ENCODE measurements at regions not wholly inside any gene's neighbourhood (a gene's known extent, or its start where the extent isn't known, plus 50 kb on each side); places are given as distances from the start of the nearest gene placed in this dataset.

DNA sequence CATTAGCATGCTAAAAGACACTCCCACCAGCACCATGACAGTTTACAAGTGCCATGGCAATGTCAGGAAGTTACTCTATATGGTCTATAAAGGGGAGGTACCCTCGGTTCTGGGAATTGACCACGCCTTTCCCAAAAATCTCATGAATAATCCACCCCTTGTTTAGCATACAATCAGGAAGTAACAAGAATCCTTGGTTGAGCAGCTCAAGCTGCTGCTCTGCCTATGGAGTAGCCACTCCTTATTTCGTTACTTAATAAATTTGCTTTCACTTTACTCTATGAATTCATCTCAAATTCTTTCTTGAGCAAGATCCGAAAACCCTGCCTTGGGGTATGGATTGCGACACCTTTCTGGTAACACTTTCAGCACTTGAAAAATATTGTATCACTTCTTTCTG, 243.0 kb downstream of the BMP2 start:
- Mint-ChIP-seq H3K27me3 (no peaks in the 10 kb centered on the region), H3K4me3 (no peak overlapping the region), H3K4me1 (no peaks in the 10 kb centered on the region), H3K36me3 (no peaks in the 10 kb centered on the region), H3K9me3 (peaks cover 4 to 33% (median 23%) of the 10 kb centered on the region in 3 donors), H3K27ac (no peak overlapping the region)
- POLR2A ChIA-PET: no interaction called here
- H3K36me3 ChIP-seq (ENCODE audit: control insufficient read depth in 2 of 2, extremely low read depth in 1 of 2, insufficient read depth in 1 of 2, low read length in 1 of 2): no peaks in the 10 kb centered on the region
- DNase-seq: no peak
- no peaks in the 10 kb centered on the region for H3K27me3 ChIP-seq (replicated peaks in 1 of 2; ENCODE audit: control insufficient read depth in 2 of 2, extremely low read depth in 1 of 2, insufficient read depth in 2 of 2, low read length in 1 of 2)
- WGBS (ENCODE audit: insufficient coverage): no CpG with 5 or more reads among the region's 5 CpGs
- no peaks in the 10 kb centered on the region for H3K4me1 ChIP-seq (ENCODE audit: control insufficient read depth in 1 of 2, extremely low read depth in 1 of 2, insufficient read depth in 2 of 2, low read length in 2 of 2)
- peaks cover 2% of the 10 kb centered on the region for H3K9me3 ChIP-seq
- CTCF ChIA-PET: no interaction called here
- H3K27ac ChIP-seq (ENCODE audit: low read length): no peak overlapping the region
- ATAC-seq (replicated peaks in 1 of 4): no peak
- no peak overlapping the region for H3K4me3 ChIP-seq (ENCODE audit: control insufficient read depth in 1 of 2, extremely low read depth in 1 of 2, low read length in 1 of 2)

DNA sequence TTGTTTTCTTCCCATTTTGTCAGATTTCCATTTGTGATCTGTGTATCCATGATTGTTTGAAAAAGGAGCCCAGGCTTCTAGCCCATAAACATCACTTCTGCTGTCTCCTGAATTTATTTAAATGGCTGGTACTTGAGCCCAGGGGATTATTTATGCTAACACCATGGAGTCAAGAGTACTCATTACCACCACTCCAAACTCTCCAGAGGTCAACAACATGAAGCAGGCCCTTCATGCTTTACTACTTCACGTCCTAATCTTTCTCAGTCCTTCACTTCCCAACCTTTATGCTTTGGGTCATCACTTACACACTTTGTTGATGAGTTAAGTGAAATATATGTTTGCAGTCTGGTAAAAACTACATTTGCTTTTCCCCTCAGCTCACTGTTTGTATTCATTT, 247.8 kb downstream of the BMP2 start:
- Mint-ChIP-seq H3K4me3 (no peak overlapping the region), H3K9me3 (peaks cover 0 to 8% (median 7%) of the 10 kb centered on the region in 3 donors), H3K27ac (no peak overlapping the region), H3K4me1 (no peaks in the 10 kb centered on the region), H3K27me3 (no peaks in the 10 kb centered on the region), H3K36me3 (no peaks in the 10 kb centered on the region)
- WGBS (ENCODE audit: insufficient coverage): no CpG with 5 or more reads among the region's 1 CpG
- no peaks in the 10 kb centered on the region for H3K27me3 ChIP-seq (replicated peaks in 1 of 2; ENCODE audit: control insufficient read depth in 2 of 2, extremely low read depth in 1 of 2, insufficient read depth in 2 of 2, low read length in 1 of 2)
- no peak for ATAC-seq (replicated peaks in 1 of 4)
- no peaks in the 10 kb centered on the region for H3K36me3 ChIP-seq (ENCODE audit: control insufficient read depth in 2 of 2, extremely low read depth in 1 of 2, insufficient read depth in 1 of 2, low read length in 1 of 2)
- no peak overlapping the region for H3K4me3 ChIP-seq (ENCODE audit: control insufficient read depth in 1 of 2, extremely low read depth in 1 of 2, low read length in 1 of 2)
- DNase-seq: no peak
- POLR2A ChIA-PET: no interaction called here
- no peaks in the 10 kb centered on the region for H3K4me1 ChIP-seq (ENCODE audit: control insufficient read depth in 1 of 2, extremely low read depth in 1 of 2, insufficient read depth in 2 of 2, low read length in 2 of 2)
- no peak overlapping the region for H3K27ac ChIP-seq (ENCODE audit: low read length)
- H3K9me3 ChIP-seq: no peaks in the 10 kb centered on the region
- CTCF ChIA-PET: no interaction called here

DNA sequence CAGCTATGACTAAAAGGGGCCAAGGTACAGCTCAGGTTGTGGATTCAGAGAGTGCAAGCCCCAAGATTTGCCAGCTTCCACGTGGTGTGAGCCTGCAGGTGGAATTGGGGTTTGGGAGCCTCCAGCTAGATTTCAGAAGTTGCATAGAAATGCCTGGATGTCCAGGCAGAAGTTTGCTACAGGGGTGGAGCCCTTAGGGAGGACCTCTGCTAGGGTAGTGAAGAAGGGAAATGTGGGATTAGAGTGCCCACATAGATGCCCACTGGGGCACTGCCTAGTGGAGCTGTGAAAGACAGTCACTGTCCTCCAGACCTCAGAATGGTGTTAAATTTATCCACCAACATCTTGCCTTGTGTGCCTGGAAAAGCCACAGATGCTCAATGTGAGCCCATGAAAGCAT, 255.1 kb downstream of the BMP2 start:
- ChIA-PET CTCF (no interaction called here), POLR2A (no interaction called here)
- Mint-ChIP-seq H3K27ac (no peak overlapping the region), H3K36me3 (no peaks in the 10 kb centered on the region), H3K4me1 (no peaks in the 10 kb centered on the region), H3K9me3 (peaks cover 10 to 35% (median 22%) of the 10 kb centered on the region in 3 donors), H3K27me3 (no peaks in the 10 kb centered on the region), H3K4me3 (no peak overlapping the region)
- WGBS (ENCODE audit: insufficient coverage): 11% methylated on average over 1 of the region's 1 CpG
- Histone ChIP-seq H3K36me3 (ENCODE audit: control insufficient read depth in 2 of 2, extremely low read depth in 1 of 2, insufficient read depth in 1 of 2, low read length in 1 of 2) (no peaks in the 10 kb centered on the region), H3K9me3 (no peaks in the 10 kb centered on the region), H3K27me3 (replicated peaks in 1 of 2; ENCODE audit: control insufficient read depth in 2 of 2, extremely low read depth in 1 of 2, insufficient read depth in 2 of 2, low read length in 1 of 2) (no peaks in the 10 kb centered on the region), H3K4me1 (ENCODE audit: control insufficient read depth in 1 of 2, extremely low read depth in 1 of 2, insufficient read depth in 2 of 2, low read length in 2 of 2) (no peaks in the 10 kb centered on the region), H3K4me3 (ENCODE audit: control insufficient read depth in 1 of 2, extremely low read depth in 1 of 2, low read length in 1 of 2) (no peak overlapping the region), H3K27ac (ENCODE audit: low read length) (no peak overlapping the region)
- ATAC-seq (replicated peaks in 1 of 4) (no peak), DNase-seq (no peak)

DNA sequence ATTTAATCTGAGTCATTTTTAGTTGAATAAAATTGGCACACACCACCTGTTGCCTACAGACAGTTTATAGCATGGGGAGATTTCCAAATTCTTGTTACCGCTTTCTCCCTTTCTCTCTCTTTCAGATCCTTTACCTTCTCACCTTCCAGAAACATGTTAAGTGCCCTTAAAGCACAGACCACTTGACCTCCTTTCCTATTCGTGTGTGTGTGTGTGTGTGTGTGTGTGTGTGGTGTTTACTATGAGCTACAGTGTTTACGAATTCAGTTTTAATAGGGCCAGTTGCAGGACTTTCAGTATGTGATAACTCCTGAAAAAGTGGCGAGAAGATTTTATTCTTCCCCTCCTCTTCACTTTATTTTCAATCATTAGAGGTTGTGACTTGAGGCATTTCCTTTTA, 258.1 kb downstream of the BMP2 start:
- no peak overlapping the region for H3K4me3 ChIP-seq (ENCODE audit: control insufficient read depth in 1 of 2, extremely low read depth in 1 of 2, low read length in 1 of 2)
- POLR2A ChIA-PET: no interaction called here

DNA sequence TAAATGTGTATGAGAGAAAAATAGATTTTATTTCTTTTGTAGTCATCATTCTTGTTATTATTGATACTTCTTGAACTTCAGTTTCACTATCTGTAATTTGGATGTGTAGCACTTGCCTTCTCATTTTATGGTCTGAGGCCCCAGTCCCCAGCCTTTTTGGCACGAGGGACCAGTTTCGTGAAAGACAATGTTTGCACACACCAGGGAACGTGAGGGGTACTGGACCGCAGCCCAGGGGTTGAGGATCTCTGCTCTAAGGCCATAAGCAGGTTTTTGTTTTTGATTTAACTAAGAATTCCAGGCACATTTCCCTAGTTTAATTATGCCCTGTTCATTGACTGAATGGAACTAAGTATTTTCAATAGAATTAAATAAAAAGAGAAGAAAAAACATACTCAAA, 261.5 kb downstream of the BMP2 start:
- no peak overlapping the region for H3K4me3 Mint-ChIP-seq
- no peaks in the 10 kb centered on the region for H3K36me3 ChIP-seq (ENCODE audit: control insufficient read depth in 2 of 2, extremely low read depth in 1 of 2, insufficient read depth in 1 of 2, low read length in 1 of 2)
- H3K27me3 ChIP-seq (replicated peaks in 1 of 2; ENCODE audit: control insufficient read depth in 2 of 2, extremely low read depth in 1 of 2, insufficient read depth in 2 of 2, low read length in 1 of 2): no peaks in the 10 kb centered on the region
- H3K4me1 ChIP-seq (ENCODE audit: control insufficient read depth in 1 of 2, extremely low read depth in 1 of 2, insufficient read depth in 2 of 2, low read length in 2 of 2): no peaks in the 10 kb centered on the region
- H3K36me3 Mint-ChIP-seq: no peaks in the 10 kb centered on the region
- H3K9me3 Mint-ChIP-seq: peaks cover 12 to 24% (median 14%) of the 10 kb centered on the region in 3 donors
- H3K27ac Mint-ChIP-seq: no peak overlapping the region
- H3K27ac ChIP-seq (ENCODE audit: low read length): no peak overlapping the region
- H3K27me3 Mint-ChIP-seq: no peaks in the 10 kb centered on the region
- H3K4me3 ChIP-seq (ENCODE audit: control insufficient read depth in 1 of 2, extremely low read depth in 1 of 2, low read length in 1 of 2): no peak overlapping the region
- CTCF ChIA-PET: no interaction called here
- DNase-seq (no peak), ATAC-seq (replicated peaks in 1 of 4) (no peak)
- H3K9me3 ChIP-seq: no peaks in the 10 kb centered on the region
- H3K4me1 Mint-ChIP-seq: no peaks in the 10 kb centered on the region
- WGBS (ENCODE audit: insufficient coverage): 87% methylated on average over 3 of the region's 4 CpGs
- POLR2A ChIA-PET: no interaction called here

More for the DNA sequence above, 258.1 kb downstream of the BMP2 start:
- H3K4me1 ChIP-seq (ENCODE audit: control insufficient read depth in 1 of 2, extremely low read depth in 1 of 2, insufficient read depth in 2 of 2, low read length in 2 of 2): no peaks in the 10 kb centered on the region
- Mint-ChIP-seq H3K27me3 (no peaks in the 10 kb centered on the region), H3K9me3 (peaks cover 15 to 30% (median 29%) of the 10 kb centered on the region in 3 donors), H3K36me3 (no peaks in the 10 kb centered on the region), H3K4me1 (no peaks in the 10 kb centered on the region), H3K4me3 (no peak overlapping the region), H3K27ac (no peak overlapping the region)
- no peaks in the 10 kb centered on the region for H3K36me3 ChIP-seq (ENCODE audit: control insufficient read depth in 2 of 2, extremely low read depth in 1 of 2, insufficient read depth in 1 of 2, low read length in 1 of 2)
- ATAC-seq (replicated peaks in 1 of 4) (no peak), DNase-seq (no peak)
- no peak overlapping the region for H3K27ac ChIP-seq (ENCODE audit: low read length)
- CTCF ChIA-PET: no interaction called here
- H3K27me3 ChIP-seq (replicated peaks in 1 of 2; ENCODE audit: control insufficient read depth in 2 of 2, extremely low read depth in 1 of 2, insufficient read depth in 2 of 2, low read length in 1 of 2): no peaks in the 10 kb centered on the region
- no peaks in the 10 kb centered on the region for H3K9me3 ChIP-seq
- no CpG with 5 or more reads among the region's 4 CpGs for WGBS (ENCODE audit: insufficient coverage)

DNA sequence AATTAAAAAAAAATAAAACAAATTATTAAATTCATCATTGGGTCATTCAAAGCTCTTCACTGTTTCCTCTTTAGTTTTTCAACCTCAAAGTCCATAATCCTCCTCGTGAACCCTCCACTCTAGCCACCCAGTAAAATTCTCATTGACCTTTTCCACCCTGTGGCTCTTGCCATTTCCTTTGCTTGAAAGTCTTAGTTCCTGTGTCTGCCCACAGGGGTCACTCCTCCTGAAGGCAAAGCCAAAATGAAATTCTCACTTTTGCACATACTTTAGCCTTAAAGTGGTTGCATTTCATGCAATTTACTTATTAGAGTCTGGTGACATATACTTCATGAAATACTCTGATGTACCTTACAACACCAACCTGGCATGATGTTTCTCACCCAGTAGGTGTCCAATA, 263.7 kb downstream of the BMP2 start:
- ATAC-seq (replicated peaks in 1 of 4) (no peak), DNase-seq (no peak)
- H3K36me3 Mint-ChIP-seq: no peaks in the 10 kb centered on the region
- Histone ChIP-seq H3K36me3 (ENCODE audit: control insufficient read depth in 2 of 2, extremely low read depth in 1 of 2, insufficient read depth in 1 of 2, low read length in 1 of 2) (no peaks in the 10 kb centered on the region), H3K4me3 (ENCODE audit: control insufficient read depth in 1 of 2, extremely low read depth in 1 of 2, low read length in 1 of 2) (no peak overlapping the region), H3K4me1 (ENCODE audit: control insufficient read depth in 1 of 2, extremely low read depth in 1 of 2, insufficient read depth in 2 of 2, low read length in 2 of 2) (no peaks in the 10 kb centered on the region), H3K27me3 (replicated peaks in 1 of 2; ENCODE audit: control insufficient read depth in 2 of 2, extremely low read depth in 1 of 2, insufficient read depth in 2 of 2, low read length in 1 of 2) (no peaks in the 10 kb centered on the region), H3K27ac (ENCODE audit: low read length) (no peak overlapping the region), H3K9me3 (no peaks in the 10 kb centered on the region)
- H3K4me3 Mint-ChIP-seq: no peak overlapping the region
- H3K27ac Mint-ChIP-seq: no peak overlapping the region
- CTCF ChIA-PET: no interaction called here
- no peaks in the 10 kb centered on the region for H3K27me3 Mint-ChIP-seq
- 38% methylated on average over 1 of the region's 1 CpG for WGBS (ENCODE audit: insufficient coverage)
- no peaks in the 10 kb centered on the region for H3K4me1 Mint-ChIP-seq
- POLR2A ChIA-PET: interaction anchor here in 1 of 2 donors (0.6 kb wide), 1 partner anchor 19 kb away, joined by 6 read pairs; no protein-coding TSS in a partner anchor
- peaks cover 17 to 26% (median 19%) of the 10 kb centered on the region in 3 donors for H3K9me3 Mint-ChIP-seq

DNA sequence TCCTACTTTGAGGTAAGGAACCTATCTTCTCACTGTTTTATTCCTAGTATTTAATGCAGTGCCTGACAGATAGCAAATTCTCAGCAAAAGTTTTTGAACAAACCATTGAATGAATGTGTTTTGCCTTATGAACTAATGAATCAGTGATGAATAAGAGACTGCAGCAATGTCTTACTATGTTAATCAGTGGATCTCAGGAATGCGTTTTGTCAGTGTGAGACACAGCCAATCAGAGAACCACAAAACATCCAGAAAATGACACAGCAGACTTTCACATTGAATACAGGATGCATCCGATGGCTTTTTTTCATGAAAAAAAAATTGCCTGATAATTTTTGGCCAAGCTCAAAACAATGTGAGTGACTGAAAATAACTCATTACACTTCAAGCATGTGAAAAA, 270.5 kb downstream of the BMP2 start:
- no peak overlapping the region for H3K4me3 ChIP-seq (ENCODE audit: control insufficient read depth in 1 of 2, extremely low read depth in 1 of 2, low read length in 1 of 2)
- Mint-ChIP-seq H3K27me3 (no peaks in the 10 kb centered on the region), H3K36me3 (no peaks in the 10 kb centered on the region), H3K4me1 (no peaks in the 10 kb centered on the region), H3K27ac (no peak overlapping the region), H3K9me3 (peaks cover 18 to 27% (median 21%) of the 10 kb centered on the region in 3 donors), H3K4me3 (no peak overlapping the region)
- ChIA-PET CTCF (no interaction called here), POLR2A (no interaction called here)
- DNase-seq (no peak), ATAC-seq (replicated peaks in 1 of 4) (no peak)
- H3K4me1 ChIP-seq (ENCODE audit: control insufficient read depth in 1 of 2, extremely low read depth in 1 of 2, insufficient read depth in 2 of 2, low read length in 2 of 2): no peaks in the 10 kb centered on the region
- no peaks in the 10 kb centered on the region for H3K9me3 ChIP-seq
- no peaks in the 10 kb centered on the region for H3K27me3 ChIP-seq (replicated peaks in 1 of 2; ENCODE audit: control insufficient read depth in 2 of 2, extremely low read depth in 1 of 2, insufficient read depth in 2 of 2, low read length in 1 of 2)
- 86% methylated on average over 1 of the region's 2 CpGs for WGBS (ENCODE audit: insufficient coverage)
- H3K27ac ChIP-seq (ENCODE audit: low read length): no peak overlapping the region
- no peaks in the 10 kb centered on the region for H3K36me3 ChIP-seq (ENCODE audit: control insufficient read depth in 2 of 2, extremely low read depth in 1 of 2, insufficient read depth in 1 of 2, low read length in 1 of 2)

All from T-cell (primary cell).